ENCODE measurements at regions not wholly inside any gene's neighbourhood (a gene's known extent, or its start where the extent isn't known, plus 50 kb on each side); places are given as distances from the start of the nearest gene placed in this dataset.

DNA sequence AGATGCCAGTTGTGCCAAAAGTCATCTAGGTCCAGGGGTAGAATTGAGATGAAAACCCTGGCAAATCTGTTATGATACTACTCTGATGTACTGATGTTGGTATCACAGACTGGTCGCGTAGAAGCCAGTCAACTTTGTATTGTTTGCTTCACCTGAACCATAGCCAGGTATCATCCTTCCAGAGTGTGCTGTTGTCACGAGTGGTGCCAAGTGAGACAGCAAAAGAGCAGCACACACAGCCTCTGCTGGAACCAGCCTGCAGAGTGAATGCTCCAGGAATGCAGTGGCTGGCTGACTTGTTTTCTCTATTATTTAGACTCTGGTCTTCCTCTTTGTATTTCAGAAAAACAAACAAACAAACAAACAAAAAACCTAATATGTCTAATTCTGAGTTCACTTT, 209.5 kb upstream of the HEY2 start:
- no peak overlapping the region for H3K14ac ChIP-seq (ENCODE audit: insufficient read depth, low read length)
- no peaks in the 10 kb centered on the region for H3K79me2 ChIP-seq (ENCODE audit: insufficient read depth, low read length)
- peaks cover 0 to 5% of the 10 kb centered on the region in 2 experiments; a peak in 3 of 5 replicates for H3K9me3 Mint-ChIP-seq
- H3K4me1 ChIP-seq (ENCODE audit: insufficient read depth, low read length) = 0 out of 2 replicates have a peak, but pooled peaks cover 2% of the 10 kb centered on the region
- no peak overlapping the region for H4K5ac ChIP-seq (ENCODE audit: insufficient read length, low read depth, low read length)
- H3K27me3 Mint-ChIP-seq (ENCODE audit: low read depth) = no peaks in the 10 kb centered on the region
- H2BK120ac ChIP-seq (ENCODE audit: low read depth, low read length, poor library complexity, severe bottlenecking) = no peak overlapping the region
- no peak overlapping the region for H3K18ac ChIP-seq (ENCODE audit: insufficient read length, low read depth, low read length)
- no peak overlapping the region for H3K9ac ChIP-seq (ENCODE audit: extremely low read depth, insufficient read length, low read length)
- no peaks in the 10 kb centered on the region for H3K27me3 ChIP-seq (ENCODE audit: insufficient read depth, low read length)
- H3K36me3 Mint-ChIP-seq (ENCODE audit: insufficient read depth in 1 of 3, low read depth in 3 of 3) = peaks cover 0 to 6% (median 0%) of the 10 kb centered on the region in 3 experiments; a peak in 1 of 7 replicates
- H3K56ac ChIP-seq (ENCODE audit: insufficient read length, low read depth, low read length) = no peak overlapping the region
- H2BK15ac ChIP-seq (ENCODE audit: low read depth, low read length) = no peak overlapping the region
- H2AFZ ChIP-seq (ENCODE audit: low read length) = no peak overlapping the region
- no peaks in the 10 kb centered on the region for H3K9me3 ChIP-seq (ENCODE audit: control insufficient read depth, low read depth, low read length)
- no peak overlapping the region for H4K8ac ChIP-seq (replicated peaks; ENCODE audit: insufficient read length, low read depth, low read length)
- no peak overlapping the region for H3K27ac Mint-ChIP-seq
- TF ChIP-seq, protein P1, sequence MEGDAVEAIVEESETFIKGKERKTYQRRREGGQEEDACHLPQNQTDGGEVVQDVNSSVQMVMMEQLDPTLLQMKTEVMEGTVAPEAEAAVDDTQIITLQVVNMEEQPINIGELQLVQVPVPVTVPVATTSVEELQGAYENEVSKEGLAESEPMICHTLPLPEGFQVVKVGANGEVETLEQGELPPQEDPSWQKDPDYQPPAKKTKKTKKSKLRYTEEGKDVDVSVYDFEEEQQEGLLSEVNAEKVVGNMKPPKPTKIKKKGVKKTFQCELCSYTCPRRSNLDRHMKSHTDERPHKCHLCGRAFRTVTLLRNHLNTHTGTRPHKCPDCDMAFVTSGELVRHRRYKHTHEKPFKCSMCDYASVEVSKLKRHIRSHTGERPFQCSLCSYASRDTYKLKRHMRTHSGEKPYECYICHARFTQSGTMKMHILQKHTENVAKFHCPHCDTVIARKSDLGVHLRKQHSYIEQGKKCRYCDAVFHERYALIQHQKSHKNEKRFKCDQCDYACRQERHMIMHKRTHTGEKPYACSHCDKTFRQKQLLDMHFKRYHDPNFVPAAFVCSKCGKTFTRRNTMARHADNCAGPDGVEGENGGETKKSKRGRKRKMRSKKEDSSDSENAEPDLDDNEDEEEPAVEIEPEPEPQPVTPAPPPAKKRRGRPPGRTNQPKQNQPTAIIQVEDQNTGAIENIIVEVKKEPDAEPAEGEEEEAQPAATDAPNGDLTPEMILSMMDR (conservative IDR thresholded peaks at IDR 0.05) = no peak
- H2BK20ac ChIP-seq (ENCODE audit: low read depth, low read length, poor library complexity, severe bottlenecking) = no peak overlapping the region
- H3K27ac ChIP-seq (ENCODE audit: insufficient read length, low read depth, low read length) = no peak overlapping the region
- no peak overlapping the region for H2BK5ac ChIP-seq (ENCODE audit: insufficient read length, low read length)
- H3K4me2 ChIP-seq (ENCODE audit: insufficient read depth, insufficient read length, low read length) = no peak overlapping the region
- no peaks in the 10 kb centered on the region for H4K20me1 ChIP-seq (ENCODE audit: control insufficient read depth, insufficient read depth, insufficient read length)
- H3K4me3 Mint-ChIP-seq = no peak overlapping the region
- DNase-seq = no peak
- no peaks in the 10 kb centered on the region for H3K23me2 ChIP-seq (ENCODE audit: insufficient read length, low read depth, low read length, poor library complexity, severe bottlenecking)
- H2BK12ac ChIP-seq (ENCODE audit: insufficient read length, low read depth, low read length) = no peak overlapping the region
- no peak overlapping the region for H2AK5ac ChIP-seq (ENCODE audit: insufficient read length, low read length)
- no peaks in the 10 kb centered on the region for H3K79me1 ChIP-seq (ENCODE audit: insufficient read depth, low read depth, low read length, poor library complexity, severe bottlenecking)
- H3K4me1 Mint-ChIP-seq = peaks cover under 1 to 5% of the 10 kb centered on the region in 2 experiments
- no peak overlapping the region for H4K91ac ChIP-seq (ENCODE audit: insufficient read length, low read depth, low read length)
- no CpG with 5 or more reads among the region's 3 CpGs for WGBS (ENCODE audit: extremely low coverage, insufficient read length, low lambda C conversion rate)
- H3K4ac ChIP-seq (ENCODE audit: low read depth, low read length) = no peak overlapping the region
- H3T11ph ChIP-seq (ENCODE audit: low read length) = no peak overlapping the region
- no peak overlapping the region for H3K23ac ChIP-seq (ENCODE audit: insufficient read length, low read depth, low read length)
